Activated CD4-positive, alpha-beta T cell treated with anti-CD3 and anti-CD28 coated beads for 36 hours (primary cell): ENCODE measurements at regions not wholly inside any gene's neighbourhood (a gene's known extent, or its start where the extent isn't known, plus 50 kb on each side); places are given as distances from the start of the nearest gene placed in this dataset.
"Not testable (repeated sequence)": the region's sequence is repeated elsewhere in the genome, so short reads cannot be mapped to it uniquely, and the experiment has no call there.

ENCODE experiments used
- ATAC-seq: fragments of 200-7000 bp; cut with Tn5 transposase; one replicate; pipeline ENCODE4 v1.10.0; 2021; ENCODE audit warnings: mild to moderate bottlenecking, moderate library complexity
- CTCF ChIA-PET: fragments of 350-600 bp; sonication (Branson Sonifier 250); formaldehyde crosslinking; loops from one replicate; lab custom pipeline; 2021; ENCODE audit warnings: antibody characterized with exemption; lab: Charles Lee
- POLR2A ChIA-PET: fragments of 350-600 bp; sonication (Branson Sonifier 250); formaldehyde crosslinking; loops from one replicate; lab custom pipeline; 2021; ENCODE audit warnings: antibody characterized with exemption, inconsistent platforms; lab: Charles Lee
- DNase-seq: peaks from one replicate; pipeline ENCODE4 v3.0.0-alpha.2; 2020
- H3K27ac Mint-ChIP-seq: one replicate; pipeline ENCODE4 v1.8.0; 2021; ENCODE audit warnings: mixed read lengths
- H3K27me3 Mint-ChIP-seq: one replicate; pipeline ENCODE4 v1.8.0; 2021; ENCODE audit warnings: mixed read lengths
- H3K36me3 Mint-ChIP-seq: one replicate; pipeline ENCODE4 v1.8.0; 2021; ENCODE audit warnings: low read depth, mixed read lengths
- H3K4me1 Mint-ChIP-seq: one replicate; pipeline ENCODE4 v1.8.0; 2021; ENCODE audit warnings: mixed read lengths
- H3K4me3 Mint-ChIP-seq: one replicate; pipeline ENCODE4 v1.8.0; 2021; ENCODE audit warnings: mild to moderate bottlenecking, moderate library complexity, mixed read lengths
- H3K9me3 Mint-ChIP-seq: one replicate; pipeline ENCODE4 v1.8.0; 2021; ENCODE audit warnings: low read depth, mixed read lengths
- intact Hi-C, 2 experiments: fragments of 100-400 bp; cut with DNase I in 1 of 2; cut with micrococcal nuclease in 1 of 2; formaldehyde crosslinking; loops; one replicate each; pipeline versions ENCODE4 v1.14.2 to v1.15.1; 2022 to 2024; cut with DNase I, micrococcal nuclease

DNA sequence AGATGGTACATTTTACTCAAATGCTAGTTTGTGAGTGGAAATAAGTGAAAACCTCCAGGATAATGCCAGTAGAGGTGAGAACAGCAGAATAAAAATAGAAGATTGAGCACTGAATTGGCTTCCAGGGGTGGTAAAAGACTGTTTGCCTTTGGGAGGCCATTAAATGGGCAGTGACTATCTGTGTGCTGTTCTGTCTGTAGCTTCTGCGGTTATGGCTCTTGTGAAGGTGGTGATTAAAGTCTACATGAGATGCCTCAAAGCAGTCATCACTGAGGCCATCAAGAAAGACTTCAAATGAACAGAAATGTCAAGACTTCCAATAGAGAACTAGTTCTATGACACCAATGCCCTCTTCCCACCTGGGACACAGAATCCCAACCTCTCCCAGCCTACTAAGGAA, 108.8 kb downstream of the EFHB start:
- intact Hi-C loops: no loop called here
- no peak overlapping the region for H3K27ac Mint-ChIP-seq
- ChIA-PET POLR2A (no interaction called here), CTCF (no interaction called here)
- ATAC-seq (no peak), DNase-seq (no peak)
- H3K4me1 Mint-ChIP-seq: no peaks in the 10 kb centered on the region
- H3K36me3 Mint-ChIP-seq: no peaks in the 10 kb centered on the region
- H3K9me3 Mint-ChIP-seq: peaks cover 14% of the 10 kb centered on the region
- H3K27me3 Mint-ChIP-seq: peaks cover 2% of the 10 kb centered on the region
- no peak overlapping the region for H3K4me3 Mint-ChIP-seq

- H3K4me3 Mint-ChIP-seq: no peak overlapping the region
- no peaks in the 10 kb centered on the region for H3K4me1 Mint-ChIP-seq
- ATAC-seq: no peak
- ChIA-PET POLR2A (no interaction called here), CTCF (no interaction called here)
- DNase-seq: no peak
- H3K36me3 Mint-ChIP-seq: no peaks in the 10 kb centered on the region
- peaks cover 14% of the 10 kb centered on the region for H3K9me3 Mint-ChIP-seq
- no peak overlapping the region for H3K27ac Mint-ChIP-seq
- intact Hi-C loops: no loop called here
- H3K27me3 Mint-ChIP-seq: no peaks in the 10 kb centered on the region
Measured at GRCh38 chr3:19822805-19823204, 111.2 kb downstream of the EFHB start.

DNA sequence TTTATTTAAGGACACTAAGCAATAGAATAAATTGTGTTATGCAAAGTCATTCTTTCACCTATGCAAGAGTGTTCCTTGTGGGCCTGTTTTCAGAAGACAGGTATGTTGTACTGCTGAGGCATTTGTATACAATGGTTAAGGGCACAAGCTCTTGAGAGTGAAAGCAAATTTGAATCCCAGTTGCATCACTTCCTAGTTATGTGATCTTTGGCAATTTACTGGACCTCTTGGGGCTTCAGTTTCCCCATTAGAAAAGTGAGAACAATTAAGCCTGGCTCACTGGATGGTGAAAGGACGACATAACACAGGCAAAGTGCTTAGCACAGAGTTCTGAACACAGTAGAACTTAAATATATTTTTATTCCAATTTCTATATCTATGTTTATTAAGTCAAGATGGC, 117.4 kb downstream of the EFHB start:
- Mint-ChIP-seq H3K4me3 (no peak overlapping the region), H3K27ac (no peak overlapping the region), H3K4me1 (no peaks in the 10 kb centered on the region), H3K9me3 (peaks cover 5% of the 10 kb centered on the region), H3K27me3 (no peaks in the 10 kb centered on the region), H3K36me3 (no peaks in the 10 kb centered on the region)
- ATAC-seq (no peak), DNase-seq (no peak)
- ChIA-PET POLR2A (no interaction called here), CTCF (interaction anchor here (0.9 to 1.0 kb wide), 2 partner anchors 10 to 50 kb away, joined by 3 to 4 read pairs; no protein-coding TSS in a partner anchor)
- intact Hi-C loops: no loop called here

GRCh38 chr3:19815805-19816204, 118.2 kb downstream of the EFHB start:
- ChIA-PET CTCF (no interaction called here), POLR2A (no interaction called here)
- no peak overlapping the region for H3K27ac Mint-ChIP-seq
- no peaks in the 10 kb centered on the region for H3K27me3 Mint-ChIP-seq
- ATAC-seq: no peak
- no peaks in the 10 kb centered on the region for H3K36me3 Mint-ChIP-seq
- no peaks in the 10 kb centered on the region for H3K9me3 Mint-ChIP-seq
- DNase-seq: no peak
- H3K4me1 Mint-ChIP-seq: no peaks in the 10 kb centered on the region
- H3K4me3 Mint-ChIP-seq: no peak overlapping the region
- intact Hi-C loops: no loop called here

- intact Hi-C loops, ATAC-seq, H3K27me3 Mint-ChIP-seq, H3K27ac Mint-ChIP-seq, H3K9me3 Mint-ChIP-seq, CTCF ChIA-PET, H3K4me1 Mint-ChIP-seq, POLR2A ChIA-PET, H3K4me3 Mint-ChIP-seq, DNase-seq, H3K36me3 Mint-ChIP-seq: not testable (repeated sequence)
Measured at GRCh38 chr3:19813743-19814142, 120.3 kb downstream of the EFHB start.

- ATAC-seq: no peak
- Mint-ChIP-seq H3K27me3 (peaks cover 2% of the 10 kb centered on the region), H3K27ac (no peak overlapping the region), H3K36me3 (no peaks in the 10 kb centered on the region), H3K9me3 (no peaks in the 10 kb centered on the region), H3K4me3 (no peak overlapping the region), H3K4me1 (no peaks in the 10 kb centered on the region)
- intact Hi-C loops: no loop called here
- ChIA-PET POLR2A (no interaction called here), CTCF (no interaction called here)
- no peak for DNase-seq
Measured at GRCh38 chr3:19811689-19812088, 122.3 kb downstream of the EFHB start.

GRCh38 chr3:19808834-19809233, 125.2 kb downstream of the EFHB start:
- no peak overlapping the region for H3K27ac Mint-ChIP-seq
- no peaks in the 10 kb centered on the region for H3K36me3 Mint-ChIP-seq
- peaks cover 2% of the 10 kb centered on the region for H3K27me3 Mint-ChIP-seq
- no peak overlapping the region for H3K4me3 Mint-ChIP-seq
- H3K9me3 Mint-ChIP-seq: no peaks in the 10 kb centered on the region
- H3K4me1 Mint-ChIP-seq: no peaks in the 10 kb centered on the region
- POLR2A ChIA-PET: no interaction called here
- ATAC-seq (no peak), DNase-seq (no peak)
- CTCF ChIA-PET: no interaction called here
- intact Hi-C loops: no loop called here

- DNase-seq (no peak), ATAC-seq (no peak)
- Mint-ChIP-seq H3K27me3 (peaks cover 2% of the 10 kb centered on the region), H3K36me3 (peaks cover 2% of the 10 kb centered on the region), H3K4me3 (no peak overlapping the region), H3K27ac (no peak overlapping the region), H3K4me1 (no peaks in the 10 kb centered on the region), H3K9me3 (peaks cover 9% of the 10 kb centered on the region)
- POLR2A ChIA-PET: no interaction called here
- CTCF ChIA-PET: no interaction called here
- intact Hi-C loops: no loop called here
Measured at GRCh38 chr3:19799887-19800286, 134.1 kb downstream of the EFHB start.

DNA sequence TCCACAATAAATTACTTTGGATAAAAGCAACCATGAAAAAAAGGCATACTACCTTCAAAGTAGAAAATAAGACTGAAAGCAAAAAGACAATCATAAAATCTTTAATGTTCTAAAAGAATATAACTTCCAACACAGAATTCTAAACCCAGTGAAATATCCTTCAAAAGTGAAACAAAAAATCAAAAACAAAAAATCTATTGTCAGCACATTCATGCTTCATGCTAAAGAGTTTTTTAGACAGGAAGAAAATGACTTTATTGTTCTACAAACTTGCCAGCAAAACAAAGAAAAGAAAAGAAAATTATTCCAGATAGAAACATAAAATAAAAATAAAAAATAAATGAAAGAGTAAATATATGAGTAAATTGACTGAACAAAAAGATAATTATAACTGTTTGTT, 134.9 kb downstream of the EFHB start:
- Mint-ChIP-seq H3K9me3 (peaks cover 9% of the 10 kb centered on the region), H3K4me3 (no peak overlapping the region), H3K4me1 (no peaks in the 10 kb centered on the region), H3K27ac (no peak overlapping the region), H3K27me3 (peaks cover 2% of the 10 kb centered on the region), H3K36me3 (peaks cover 2% of the 10 kb centered on the region)
- CTCF ChIA-PET: no interaction called here
- intact Hi-C loops: no loop called here
- DNase-seq (no peak), ATAC-seq (no peak)
- POLR2A ChIA-PET: no interaction called here

- POLR2A ChIA-PET: no interaction called here
- Mint-ChIP-seq H3K4me1 (no peaks in the 10 kb centered on the region), H3K27me3 (peaks cover 2% of the 10 kb centered on the region), H3K4me3 (no peak overlapping the region), H3K36me3 (peaks cover 2% of the 10 kb centered on the region), H3K9me3 (peaks cover 6% of the 10 kb centered on the region), H3K27ac (no peak overlapping the region)
- DNase-seq: no peak
- intact Hi-C loops: no loop called here
- no peak for ATAC-seq
- CTCF ChIA-PET: no interaction called here
Measured at GRCh38 chr3:19798324-19798723, 135.7 kb downstream of the EFHB start.

DNA sequence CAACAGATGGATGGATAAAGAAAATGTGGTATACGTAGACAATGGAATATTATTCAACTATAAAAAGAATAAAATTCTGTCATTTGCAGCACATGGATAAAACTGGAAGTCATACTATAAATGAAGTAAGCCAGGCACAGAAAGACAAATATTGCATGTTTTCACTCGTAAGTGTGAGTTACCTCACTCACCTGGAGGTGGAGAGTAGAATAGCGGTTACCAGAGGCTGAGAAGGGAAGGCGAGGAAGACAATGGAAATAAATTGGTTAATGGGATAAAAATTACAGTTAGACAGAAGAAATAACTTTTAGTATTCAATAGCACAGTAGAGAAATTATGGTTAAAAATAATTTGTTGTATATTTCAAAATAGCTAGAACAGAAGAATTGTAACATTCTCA, 141.6 kb downstream of the EFHB start:
- H3K27ac Mint-ChIP-seq: no peak overlapping the region
- CTCF ChIA-PET: interaction anchor here (0.8 kb wide), 1 partner anchor 15 kb away, joined by 3 read pairs; no protein-coding TSS in a partner anchor
- no peak overlapping the region for H3K4me3 Mint-ChIP-seq
- H3K27me3 Mint-ChIP-seq: peaks cover 2% of the 10 kb centered on the region
- DNase-seq (no peak), ATAC-seq (no peak)
- no peaks in the 10 kb centered on the region for H3K36me3 Mint-ChIP-seq
- POLR2A ChIA-PET: no interaction called here
- intact Hi-C loops: no loop called here
- H3K9me3 Mint-ChIP-seq: no peaks in the 10 kb centered on the region
- no peaks in the 10 kb centered on the region for H3K4me1 Mint-ChIP-seq

DNA sequence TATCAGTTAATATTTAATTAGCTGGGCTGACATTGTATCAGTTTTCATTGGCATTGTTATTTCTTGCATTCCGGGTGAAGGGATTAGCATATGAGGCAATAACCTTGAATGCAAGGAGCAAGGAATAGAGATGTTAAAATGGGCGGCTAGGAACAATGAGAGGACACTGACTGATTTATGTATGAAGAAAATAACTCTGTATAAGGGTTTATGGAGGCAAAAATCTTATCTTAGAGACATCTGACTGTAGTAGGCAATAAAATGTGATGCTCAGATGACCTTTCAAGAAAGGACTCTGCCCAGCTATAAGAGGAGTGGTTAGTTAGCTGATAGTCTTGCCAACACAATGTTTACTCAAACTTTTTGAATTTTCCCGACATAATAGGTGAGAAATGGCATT, 158.3 kb downstream of the EFHB start:
- intact Hi-C loops: no loop called here
- CTCF ChIA-PET: no interaction called here
- Mint-ChIP-seq H3K27ac (no peak overlapping the region), H3K4me1 (no peaks in the 10 kb centered on the region), H3K9me3 (no peaks in the 10 kb centered on the region), H3K36me3 (no peaks in the 10 kb centered on the region), H3K27me3 (peaks cover 2% of the 10 kb centered on the region), H3K4me3 (no peak overlapping the region)
- ATAC-seq (no peak), DNase-seq (no peak)
- POLR2A ChIA-PET: no interaction called here

DNA sequence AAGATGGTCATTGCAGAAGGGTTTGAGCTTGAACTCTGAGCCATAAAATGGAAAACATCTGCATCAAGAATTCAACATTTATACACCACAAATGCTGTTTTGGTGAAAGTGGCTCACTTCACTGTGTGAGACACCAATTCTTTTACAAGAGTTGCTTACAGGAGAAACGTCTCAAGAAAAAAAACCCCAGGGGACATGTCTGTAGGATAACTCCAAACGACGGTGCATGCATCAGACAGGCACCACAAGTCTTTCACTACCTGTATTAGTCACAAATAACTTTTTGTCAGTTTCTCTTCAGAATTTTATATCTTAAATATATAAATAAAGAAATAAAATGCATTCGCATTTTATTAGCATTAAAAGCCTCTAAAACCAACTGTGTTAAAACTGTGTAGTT, 164.3 kb downstream of the EFHB start:
- no peak overlapping the region for H3K27ac Mint-ChIP-seq
- H3K4me1 Mint-ChIP-seq: no peaks in the 10 kb centered on the region
- no peak for DNase-seq
- no peak overlapping the region for H3K4me3 Mint-ChIP-seq
- ATAC-seq: no peak
- ChIA-PET CTCF (no interaction called here), POLR2A (no interaction called here)
- H3K9me3 Mint-ChIP-seq: no peaks in the 10 kb centered on the region
- H3K27me3 Mint-ChIP-seq: no peaks in the 10 kb centered on the region
- intact Hi-C loops: no loop called here
- H3K36me3 Mint-ChIP-seq: no peaks in the 10 kb centered on the region
